HG03097 (cell line): ENCODE measurements at regions not wholly inside any gene's neighbourhood (a gene's known extent, or its start where the extent isn't known, plus 50 kb on each side); places are given as distances from the start of the nearest gene placed in this dataset.
"Not testable (repeated sequence)": the region's sequence is repeated elsewhere in the genome, so short reads cannot be mapped to it uniquely, and the experiment has no call there.

ENCODE experiments used
- ATAC-seq: cut with Tn5 transposase; IDR thresholded peaks from one replicate; pipeline ENCODE4 v1.9.1; 2021; ENCODE audit not compliant: unreplicated experiment, low FRiP score

DNA sequence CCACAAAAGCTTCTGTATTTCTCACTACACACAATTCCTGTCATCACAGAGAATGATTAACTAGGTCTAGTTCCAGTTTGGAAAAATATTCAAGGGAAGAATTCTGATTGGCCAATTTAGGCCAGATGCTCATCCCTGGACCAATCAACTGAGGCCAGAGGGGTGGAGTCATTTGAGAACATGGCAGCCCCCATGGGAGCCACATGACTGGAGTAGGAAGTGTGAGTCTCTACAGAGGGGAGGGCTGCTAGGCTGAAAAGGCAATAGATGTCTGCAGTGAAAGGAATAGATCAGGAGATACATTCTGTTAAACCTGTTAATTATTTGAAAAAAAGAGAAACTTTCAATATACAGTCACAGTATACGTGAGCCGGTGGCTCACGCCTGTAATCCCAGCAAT, 125.2 kb downstream of the UNC93B1 start:
- not testable (repeated sequence) for ATAC-seq

DNA sequence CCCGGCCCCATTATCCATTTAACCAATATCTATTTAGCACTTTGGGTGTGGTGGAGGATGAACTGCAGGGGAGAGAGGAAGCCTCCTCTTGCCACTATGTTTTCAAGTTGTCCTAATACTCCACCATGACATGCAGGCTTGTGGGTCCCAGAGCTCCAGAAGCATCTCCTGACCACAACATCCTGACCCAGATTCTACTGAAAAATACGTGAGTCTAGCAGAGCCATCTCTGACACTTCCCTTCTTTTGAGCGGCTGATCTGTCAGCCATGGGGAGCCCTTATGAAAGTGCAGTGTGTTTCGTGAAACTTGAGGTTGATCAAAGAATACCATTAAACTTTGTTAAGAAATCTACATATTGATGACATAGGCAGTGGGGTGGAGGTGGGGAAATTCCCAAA, 126.6 kb downstream of the UNC93B1 start:
- not testable (repeated sequence) for ATAC-seq

DNA sequence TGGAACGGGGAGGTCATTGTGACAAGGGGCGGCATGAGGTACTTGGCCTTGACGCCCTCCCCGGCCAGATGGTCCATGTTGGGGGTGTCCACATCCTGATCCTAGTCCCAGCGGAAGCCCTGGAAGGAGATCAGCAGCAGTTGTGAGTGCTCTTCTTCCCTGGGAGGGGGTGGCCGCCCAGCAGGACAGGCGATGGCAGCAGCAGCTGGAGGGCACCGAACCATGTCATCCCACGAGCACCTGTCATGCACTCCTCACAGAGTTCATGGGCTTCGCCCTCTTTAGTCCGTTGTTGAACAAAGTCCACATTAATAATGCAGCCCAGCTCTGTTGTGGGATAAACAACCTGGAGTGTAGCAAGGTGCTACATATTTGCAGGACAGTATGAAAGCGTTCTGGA, 130.7 kb downstream of the UNC93B1 start:
- not testable (repeated sequence) for ATAC-seq

DNA sequence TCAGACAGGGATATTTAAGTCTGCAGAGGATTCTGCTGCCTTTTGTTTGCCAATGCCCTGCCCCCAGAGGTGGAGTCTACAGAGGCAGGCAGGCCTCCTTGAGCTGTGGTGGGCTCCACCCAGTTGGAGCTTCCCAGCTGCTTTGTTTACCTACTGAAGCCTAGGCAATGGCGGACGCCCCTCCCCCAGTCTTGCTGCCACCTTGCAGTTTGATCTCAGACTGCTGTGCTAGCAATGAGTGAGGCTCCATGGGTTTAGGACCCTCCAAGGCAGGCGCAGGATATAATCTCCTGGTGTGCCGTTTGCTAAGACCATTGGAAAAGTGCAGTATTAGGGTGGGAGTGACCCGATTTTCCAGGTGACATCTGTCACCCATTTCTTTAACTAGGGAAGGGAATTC, 132.7 kb downstream of the UNC93B1 start:
- not testable (repeated sequence) for ATAC-seq

DNA sequence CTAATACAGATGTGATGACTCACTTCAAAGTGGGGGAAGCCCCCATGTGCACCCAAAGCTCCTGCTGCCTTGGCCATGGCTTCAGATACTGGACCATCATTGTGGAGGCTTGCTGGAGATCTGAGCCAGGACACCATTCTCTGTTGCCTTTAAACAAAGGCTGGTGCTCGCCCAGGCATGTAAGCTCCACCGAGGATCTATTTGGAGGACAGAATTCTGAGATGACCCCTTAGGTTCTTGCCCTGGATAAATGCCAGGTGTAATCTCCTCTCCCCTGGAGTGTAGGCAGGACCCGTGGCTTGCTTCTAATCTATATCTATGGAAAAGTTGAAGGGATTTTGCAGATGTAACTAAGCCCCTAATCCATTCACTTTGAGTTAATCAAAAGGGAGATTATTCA, 141.0 kb downstream of the UNC93B1 start:
- not testable (repeated sequence) for ATAC-seq

DNA sequence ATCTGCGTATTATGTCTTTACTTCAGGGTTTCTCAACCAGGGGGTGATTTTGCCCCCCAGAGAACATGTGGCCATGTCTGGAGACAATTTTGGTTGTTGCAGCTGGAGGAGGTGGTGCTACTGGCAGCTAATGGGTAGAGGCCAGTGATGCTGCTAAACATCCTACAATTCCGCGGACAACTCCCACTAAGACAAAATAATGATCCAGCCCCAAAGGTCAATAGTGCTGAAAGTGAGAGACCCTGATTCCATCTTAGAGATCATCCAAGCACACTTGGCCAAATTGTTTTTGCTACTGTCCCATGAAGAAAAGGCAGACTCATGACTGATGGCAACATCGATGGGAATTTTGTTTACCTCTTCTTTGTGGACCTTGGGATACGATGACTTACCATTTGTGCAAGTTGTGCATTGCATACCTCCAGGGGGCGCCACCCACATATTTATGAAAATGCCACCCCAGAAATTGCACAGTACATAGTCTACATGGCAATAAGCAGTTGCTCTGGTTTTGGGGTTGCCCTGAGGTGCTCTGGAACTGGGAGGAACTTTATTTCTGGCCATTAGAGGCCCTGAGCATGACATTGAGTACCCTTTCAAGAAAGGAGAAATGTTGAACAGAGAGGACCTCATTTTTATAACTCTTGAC, 144.3 kb downstream of the UNC93B1 start:
- not testable (repeated sequence) for ATAC-seq

DNA sequence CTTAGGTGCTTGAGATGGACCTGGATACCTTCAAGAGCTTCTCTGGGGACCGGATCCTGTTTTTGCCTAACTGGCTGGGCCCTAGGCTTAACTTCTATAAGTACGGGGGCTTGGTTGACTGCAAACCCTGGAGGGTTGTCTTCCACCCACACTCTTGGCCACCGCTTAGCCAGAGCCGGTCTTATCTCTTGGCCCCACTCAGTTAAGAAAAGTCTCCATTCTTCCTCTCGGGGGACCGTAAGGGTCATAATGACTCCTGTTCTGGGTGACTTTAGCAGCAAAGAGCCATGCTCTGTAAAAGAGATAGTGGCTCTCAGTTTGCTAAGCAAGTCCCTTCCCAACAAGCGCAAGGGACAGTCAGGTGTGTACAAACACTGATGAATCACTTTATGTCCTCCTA, 153.2 kb downstream of the UNC93B1 start:
- ATAC-seq = not testable (repeated sequence)

DNA sequence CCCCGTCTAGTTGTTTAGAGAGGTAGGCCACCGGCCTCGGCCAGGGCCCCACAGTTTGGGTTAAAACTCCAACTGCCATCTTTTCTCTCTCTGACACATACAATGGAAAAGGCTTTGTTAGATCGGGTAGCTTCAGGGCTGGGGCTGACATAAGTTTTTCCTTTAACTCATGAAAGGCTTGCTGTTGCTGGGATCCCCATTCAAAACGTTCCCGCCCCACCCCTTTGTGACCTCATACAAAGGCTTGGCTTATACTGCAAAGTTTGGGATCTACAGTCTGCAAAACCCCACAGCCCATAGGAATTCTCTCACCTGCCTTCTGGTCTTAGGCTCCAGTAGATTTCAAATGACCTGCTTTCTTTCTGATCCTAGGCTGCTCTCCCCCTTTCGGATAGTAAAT, 154.1 kb downstream of the UNC93B1 start:
- not testable (repeated sequence) for ATAC-seq

DNA sequence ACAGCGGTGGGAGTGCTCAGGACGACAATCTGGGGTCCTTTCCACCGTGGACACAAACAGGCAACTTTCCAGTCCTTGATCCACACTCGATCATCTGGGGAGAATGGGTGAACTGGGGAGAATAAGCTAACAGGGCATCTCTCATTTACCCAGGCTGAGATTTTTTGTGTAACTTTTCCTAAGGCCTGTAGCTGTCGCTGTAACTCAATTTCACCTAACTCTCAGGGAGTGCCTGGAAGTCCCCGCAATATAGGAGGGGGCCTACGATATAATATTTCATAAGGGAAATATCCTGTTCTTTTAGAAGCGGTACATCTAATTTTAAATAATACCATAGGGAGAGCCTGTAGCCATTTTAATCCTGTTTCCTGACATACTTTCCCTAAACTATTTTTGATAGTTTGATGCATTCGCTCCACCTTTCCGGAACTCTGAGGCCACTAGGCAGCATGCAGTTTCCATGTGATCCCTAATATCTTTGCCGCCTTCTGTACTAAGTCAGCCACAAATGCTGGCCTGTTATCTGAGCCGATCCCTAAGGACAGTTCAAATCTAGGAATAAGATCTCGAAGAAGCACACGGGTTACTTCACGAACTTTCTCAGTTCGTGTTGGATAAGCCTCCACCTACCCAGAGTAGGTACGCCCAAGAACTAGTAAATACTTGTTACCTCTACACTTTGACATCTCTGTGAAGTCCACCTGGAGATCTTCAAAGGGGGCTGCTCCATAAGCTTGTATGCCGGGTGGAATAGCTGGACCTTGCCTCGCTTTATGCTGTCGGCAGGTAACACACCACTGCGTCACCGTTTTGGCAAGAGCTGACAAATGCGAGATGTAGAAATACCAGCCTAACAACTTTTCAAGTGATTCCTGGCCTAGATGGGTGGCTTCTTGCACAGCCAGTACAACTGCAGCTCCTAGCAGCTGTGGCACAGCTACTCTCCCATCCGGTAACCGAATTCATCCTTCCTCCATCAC, 155.7 kb downstream of the UNC93B1 start:
- not testable (repeated sequence) for ATAC-seq

DNA sequence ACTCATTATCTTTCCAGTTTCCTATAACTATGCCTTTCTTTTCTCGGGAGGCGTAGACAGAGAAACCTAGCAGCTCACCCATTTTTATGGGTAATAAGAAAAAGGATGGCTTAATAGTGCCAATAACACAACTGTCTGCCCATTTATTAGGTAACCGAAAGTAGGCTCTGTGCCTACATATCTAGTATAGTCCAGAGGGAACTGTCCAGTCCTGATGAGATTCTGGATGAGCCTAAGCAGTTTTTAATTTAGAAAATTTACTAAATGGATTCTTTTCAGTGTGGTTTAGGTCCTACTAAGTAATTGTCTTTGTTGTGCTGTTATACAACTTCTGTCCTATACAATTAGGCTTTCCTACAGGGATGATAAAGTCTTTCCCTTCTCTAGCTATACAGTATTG, 157.6 kb downstream of the UNC93B1 start:
- ATAC-seq = not testable (repeated sequence)

DNA sequence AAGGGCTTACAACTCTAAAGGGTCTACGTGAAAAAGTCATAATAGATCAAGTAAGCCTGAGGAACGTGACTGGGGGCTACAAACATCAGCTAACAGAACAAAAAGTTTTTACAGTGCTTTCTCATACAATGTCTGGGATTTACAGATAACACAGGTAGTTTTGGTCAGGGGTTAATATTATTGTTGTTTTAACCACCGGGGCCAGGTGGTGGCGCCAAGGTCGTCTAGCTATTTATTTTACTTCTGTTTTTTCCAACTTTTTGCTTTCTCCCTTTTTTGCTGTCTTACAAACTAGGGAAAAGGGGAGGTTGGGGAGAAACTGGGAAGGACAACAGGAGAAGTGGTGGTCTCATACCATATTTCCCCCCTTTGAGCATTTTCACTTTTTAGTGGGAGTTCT, 158.6 kb downstream of the UNC93B1 start:
- not testable (repeated sequence) for ATAC-seq

DNA sequence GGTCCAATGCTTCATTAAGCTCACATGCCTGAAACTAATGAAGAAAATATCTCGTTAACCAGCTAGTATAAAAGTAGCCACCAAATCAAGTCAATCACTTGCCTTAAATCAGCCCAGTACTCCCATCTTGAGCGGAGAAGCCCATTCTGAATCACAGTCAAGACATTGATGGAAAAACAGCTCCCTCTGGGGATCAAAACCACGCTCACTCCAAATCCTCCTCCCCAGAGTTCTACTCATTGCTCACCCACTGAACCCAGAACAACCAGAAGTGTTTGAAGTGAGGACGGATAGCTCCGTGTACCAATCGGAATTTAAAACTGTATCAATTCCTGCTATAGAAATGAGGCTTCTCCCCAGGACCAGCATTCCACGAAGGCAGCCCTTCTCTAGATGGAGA, 163.3 kb downstream of the UNC93B1 start:
- not testable (repeated sequence) for ATAC-seq

DNA sequence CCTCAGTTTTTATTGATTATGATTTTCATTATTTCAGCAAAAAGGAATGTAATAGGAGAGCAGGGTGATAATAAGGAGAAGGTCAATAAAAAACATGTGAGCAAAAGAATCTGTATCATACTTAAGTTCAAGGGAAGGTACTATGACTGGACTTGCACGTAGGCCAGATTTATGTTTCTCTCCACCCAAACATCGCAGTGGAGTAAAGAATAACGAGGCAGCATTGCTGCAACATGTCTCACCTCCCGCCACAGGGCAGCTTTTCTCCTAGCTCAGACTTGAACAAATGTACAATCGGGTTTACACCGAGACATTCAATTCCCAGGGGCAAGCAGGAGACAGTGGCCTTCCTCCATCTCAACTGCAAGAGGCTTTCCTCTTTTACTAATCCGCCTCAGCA, 155.7 kb upstream of the ALDH3B2 start:
- not testable (repeated sequence) for ATAC-seq

DNA sequence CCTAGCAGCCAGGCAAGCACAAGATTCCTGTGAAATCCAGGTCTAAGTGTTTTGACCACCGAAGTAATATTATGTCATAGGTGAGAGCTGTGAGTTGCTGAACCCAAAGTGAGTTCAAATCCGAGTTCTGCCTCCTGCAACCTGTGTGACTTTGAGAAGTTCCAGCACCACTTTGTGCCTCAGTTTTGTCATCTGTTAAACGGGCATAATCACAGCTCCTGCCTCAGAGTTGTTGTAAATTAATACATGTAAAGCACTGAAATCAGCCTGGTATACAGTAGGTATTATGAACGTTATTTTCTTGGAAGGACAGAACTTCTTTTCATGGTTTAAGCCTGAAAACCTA, 152.5 kb upstream of the ALDH3B2 start:
- ATAC-seq = not testable (repeated sequence)

DNA sequence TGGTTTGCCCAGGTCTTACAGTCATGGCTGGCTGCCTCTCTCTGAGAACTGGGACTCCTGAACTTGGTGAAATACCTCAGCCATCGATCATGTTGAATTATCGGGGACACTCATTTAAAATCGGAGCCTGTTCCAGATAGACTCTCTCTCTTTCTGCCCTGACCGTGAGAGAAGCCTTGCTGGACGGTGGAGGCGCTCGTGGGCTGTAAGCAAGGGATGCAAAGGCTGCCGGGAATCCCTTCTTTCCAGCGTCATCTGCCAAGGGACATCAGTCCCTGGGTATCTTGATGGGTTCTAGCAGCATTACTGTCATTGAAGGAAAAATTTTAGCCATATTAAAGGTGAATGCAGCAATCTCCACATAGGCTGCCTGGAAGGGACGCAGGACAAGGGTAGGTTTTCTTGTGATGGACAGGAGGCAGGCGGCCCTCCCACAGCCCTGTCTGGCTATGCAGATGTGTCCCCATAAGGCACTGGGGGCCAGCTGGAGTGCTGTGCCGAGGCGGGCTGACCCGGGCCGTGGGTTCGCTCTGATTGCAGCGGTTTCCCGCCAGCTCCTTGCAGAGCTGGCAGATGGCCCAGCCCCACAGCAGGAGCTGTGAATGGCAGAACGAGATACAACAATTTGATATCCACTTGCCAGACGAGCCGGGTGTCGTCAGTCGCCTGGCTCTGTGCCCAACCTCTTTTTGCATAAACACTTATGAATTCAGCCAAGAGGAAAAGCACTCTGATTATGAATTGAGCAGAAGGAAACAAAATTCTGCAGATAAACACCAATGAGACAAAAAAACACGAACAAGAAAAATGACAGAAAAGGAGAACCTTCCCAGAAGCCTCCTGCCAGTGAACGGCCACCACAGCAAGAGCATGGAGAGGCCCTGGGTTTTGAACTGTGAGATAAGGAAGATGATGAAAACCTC, 151.9 kb upstream of the ALDH3B2 start:
- not testable (repeated sequence) for ATAC-seq

DNA sequence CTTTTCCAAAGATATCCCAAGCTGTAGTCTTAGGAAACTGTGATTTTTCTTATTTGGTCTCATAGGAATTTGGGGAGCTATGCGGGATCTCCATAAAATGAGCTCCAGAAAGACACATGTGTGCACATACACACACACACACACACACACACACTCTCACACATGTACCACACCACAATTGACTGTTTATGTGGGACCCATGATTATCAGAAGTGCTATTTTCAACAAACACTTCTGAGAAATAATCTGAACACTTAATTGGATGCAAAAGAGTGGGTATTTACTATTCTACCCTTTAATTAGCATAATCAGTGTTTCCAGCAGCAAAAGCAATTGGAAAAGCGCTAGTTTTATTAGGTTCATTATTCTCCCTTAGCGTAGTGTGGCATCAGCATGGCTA, 150.4 kb upstream of the ALDH3B2 start:
- ATAC-seq = not testable (repeated sequence)

DNA sequence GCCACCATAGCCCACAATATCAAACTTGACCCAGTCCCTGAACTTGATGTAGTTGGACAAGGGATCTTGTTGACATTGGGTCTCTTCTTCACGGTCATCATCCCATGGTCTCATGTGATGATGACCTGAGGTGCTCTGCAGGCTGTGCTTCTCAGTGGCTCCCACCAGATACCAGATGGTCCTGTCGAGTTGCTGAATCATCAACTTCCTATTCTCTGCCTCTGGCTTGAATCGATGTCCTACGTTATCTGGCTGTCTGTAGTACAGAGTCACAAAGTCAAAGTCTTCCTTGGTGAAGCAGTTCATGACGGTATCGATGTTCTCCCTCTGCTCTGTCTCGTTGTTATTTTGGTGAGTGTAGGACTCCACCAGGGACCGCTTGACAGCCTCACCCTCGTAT, 145.7 kb upstream of the ALDH3B2 start:
- ATAC-seq = no peak

DNA sequence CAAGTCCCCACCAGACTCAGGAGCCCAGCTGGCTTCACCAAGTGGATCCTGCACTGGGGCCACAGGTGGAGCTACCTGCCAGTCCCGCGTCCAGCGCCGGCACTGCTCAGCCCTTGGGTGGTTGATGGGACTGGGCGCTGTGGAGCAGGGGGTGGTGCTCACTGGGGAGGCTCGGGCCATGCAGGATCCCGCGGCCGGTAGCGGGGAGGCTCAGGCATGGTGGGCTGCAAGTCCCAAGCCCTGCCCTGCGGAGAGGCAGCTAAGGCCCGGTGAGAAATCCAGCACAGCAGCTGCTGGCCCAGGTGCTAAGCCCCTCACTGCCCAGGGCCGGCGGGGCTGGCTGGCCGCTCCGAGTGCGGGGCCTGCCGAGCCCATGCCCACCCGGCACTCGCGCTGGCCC, 143.1 kb upstream of the ALDH3B2 start:
- ATAC-seq = not testable (repeated sequence)

DNA sequence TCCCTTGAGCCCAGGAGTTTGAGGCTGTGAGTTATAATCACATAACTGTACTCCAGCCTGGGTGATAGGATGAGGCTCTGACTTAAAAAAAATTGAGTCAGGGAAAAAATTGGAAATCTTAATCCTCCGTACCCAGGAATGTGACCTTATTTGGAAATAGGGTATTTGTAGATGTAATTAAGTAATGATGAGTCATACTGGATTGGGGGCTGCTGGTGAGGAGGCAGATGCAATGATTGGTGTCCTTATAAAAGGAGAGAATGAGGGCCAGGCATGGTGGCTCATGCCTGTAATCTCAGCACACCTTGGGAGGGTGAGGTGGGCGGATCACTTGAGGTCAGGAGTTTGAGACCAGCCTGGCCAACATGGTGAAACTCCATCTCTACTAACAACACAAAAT, 134.9 kb upstream of the ALDH3B2 start:
- not testable (repeated sequence) for ATAC-seq

DNA sequence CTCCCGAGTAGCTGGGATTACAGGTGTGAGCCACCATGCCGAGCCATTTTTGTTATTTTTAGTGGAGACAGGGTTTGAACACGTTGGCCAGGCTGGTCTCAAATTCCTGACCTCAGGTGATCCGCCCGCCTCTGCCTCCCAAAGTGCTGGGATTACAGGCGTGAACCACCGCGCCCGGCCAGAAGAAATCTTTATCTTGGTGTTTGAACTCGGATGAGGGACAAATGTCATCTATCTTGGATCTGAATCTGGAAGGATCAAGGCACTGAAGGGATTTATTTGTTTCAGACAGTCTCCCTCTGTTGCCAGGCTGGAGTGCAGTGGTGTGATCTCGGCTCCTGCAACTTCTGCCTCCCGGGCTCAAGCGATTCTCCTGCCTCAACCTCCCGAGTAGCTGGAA, 133.5 kb upstream of the ALDH3B2 start:
- ATAC-seq = not testable (repeated sequence)
